KMS-11 (cell line): ENCODE measurements at regions not wholly inside any gene's neighbourhood (a gene's known extent, or its start where the extent isn't known, plus 50 kb on each side); places are given as distances from the start of the nearest gene placed in this dataset.

Source experiments
- H2AFZ ChIP-seq: fragments of 200-600 bp; sonication (generic); 2 replicates; pipeline ENCODE4 v1.6.1; 2016; ENCODE audit warnings: antibody characterized with exemption, mixed run types, low read depth
- H3K27ac ChIP-seq: fragments of 200-600 bp; sonication (generic); 2 replicates; pipeline ENCODE4 v1.6.1; 2016; ENCODE audit warnings: mild to moderate bottlenecking, mixed run types
- H3K27me3 ChIP-seq: fragments of 200-600 bp; sonication (generic); 2 replicates; pipeline ENCODE4 v1.6.1; 2017; ENCODE audit warnings: mild to moderate bottlenecking, low read depth, mixed run types, moderate library complexity; ENCODE audit not compliant: insufficient read depth
- H3K36me3 ChIP-seq: fragments of 200-600 bp; sonication (generic); 2 replicates; pipeline ENCODE4 v1.6.1; 2017; ENCODE audit warnings: mild to moderate bottlenecking, mixed run types; ENCODE audit not compliant: insufficient read depth
- H3K4me1 ChIP-seq: fragments of 200-600 bp; sonication (generic); 2 replicates; pipeline ENCODE4 v1.6.1; 2016; ENCODE audit warnings: mild to moderate bottlenecking, low read depth, mixed run types; ENCODE audit not compliant: poor library complexity, severe bottlenecking
- H3K4me2 ChIP-seq: fragments of 200-600 bp; sonication (generic); 2 replicates; pipeline ENCODE4 v1.7.0; 2016; ENCODE audit warnings: mild to moderate bottlenecking, mixed run types
- H3K4me3 ChIP-seq: fragments of 200-600 bp; sonication (generic); IDR thresholded peaks from 2 replicates; pipeline ENCODE4 v1.6.1; 2017; ENCODE audit warnings: low read depth, low read length, mixed read lengths; ENCODE audit not compliant: insufficient read depth
- H3K79me2 ChIP-seq: fragments of 200-600 bp; sonication (generic); 2 replicates; pipeline ENCODE4 v1.6.1; 2016; ENCODE audit warnings: low read depth, mixed run types; ENCODE audit not compliant: insufficient read depth
- H3K9ac ChIP-seq: fragments of 200-600 bp; sonication (generic); 2 replicates; pipeline ENCODE4 v1.6.1; 2016; ENCODE audit warnings: mild to moderate bottlenecking, mixed run types
- H4K20me1 ChIP-seq: fragments of 200-600 bp; sonication (generic); 2 replicates; pipeline ENCODE4 v1.6.1; 2016; ENCODE audit warnings: mild to moderate bottlenecking, mixed run types; ENCODE audit not compliant: insufficient read depth
- TF ChIP-seq, protein P1 (sequence below): fragments of 200-600 bp; sonication (generic); conservative IDR thresholded peaks from 2 replicates; pipeline ENCODE4 v1.6.1; 2017; ENCODE audit warnings: low read depth, mild to moderate bottlenecking, antibody characterized with exemption, low read length, moderate library complexity, mixed read lengths

DNA sequence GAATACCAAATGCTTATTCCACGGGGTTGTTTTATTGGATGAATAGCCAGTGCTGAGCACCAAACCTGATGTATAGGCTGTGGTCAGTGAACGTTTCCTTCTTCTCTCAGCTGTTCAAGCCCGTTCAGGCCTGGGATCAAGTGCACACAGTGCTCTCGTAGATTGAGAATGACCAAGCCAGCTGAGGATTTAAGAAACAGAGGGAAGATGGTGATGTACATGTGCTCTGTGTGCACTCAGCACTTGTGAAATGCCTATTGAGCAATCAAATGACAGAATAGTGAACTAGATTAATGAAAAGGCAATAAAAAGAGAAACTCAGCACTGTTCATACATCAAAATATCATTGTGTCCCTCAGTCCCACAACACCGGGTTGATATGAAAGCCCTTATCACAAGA, 302.5 kb downstream of the BMPER start:
- Histone ChIP-seq H2AFZ (no peak overlapping the region), H3K9ac (no peak overlapping the region), H4K20me1 (no peaks in the 10 kb centered on the region), H3K27ac (no peak overlapping the region), H3K4me2 (no peak overlapping the region), H3K4me1 (no peaks in the 10 kb centered on the region), H3K79me2 (no peaks in the 10 kb centered on the region), H3K36me3 (no peaks in the 10 kb centered on the region), H3K27me3 (no peaks in the 10 kb centered on the region), H3K4me3 (no peak overlapping the region)
- TF ChIP-seq, protein P1, sequence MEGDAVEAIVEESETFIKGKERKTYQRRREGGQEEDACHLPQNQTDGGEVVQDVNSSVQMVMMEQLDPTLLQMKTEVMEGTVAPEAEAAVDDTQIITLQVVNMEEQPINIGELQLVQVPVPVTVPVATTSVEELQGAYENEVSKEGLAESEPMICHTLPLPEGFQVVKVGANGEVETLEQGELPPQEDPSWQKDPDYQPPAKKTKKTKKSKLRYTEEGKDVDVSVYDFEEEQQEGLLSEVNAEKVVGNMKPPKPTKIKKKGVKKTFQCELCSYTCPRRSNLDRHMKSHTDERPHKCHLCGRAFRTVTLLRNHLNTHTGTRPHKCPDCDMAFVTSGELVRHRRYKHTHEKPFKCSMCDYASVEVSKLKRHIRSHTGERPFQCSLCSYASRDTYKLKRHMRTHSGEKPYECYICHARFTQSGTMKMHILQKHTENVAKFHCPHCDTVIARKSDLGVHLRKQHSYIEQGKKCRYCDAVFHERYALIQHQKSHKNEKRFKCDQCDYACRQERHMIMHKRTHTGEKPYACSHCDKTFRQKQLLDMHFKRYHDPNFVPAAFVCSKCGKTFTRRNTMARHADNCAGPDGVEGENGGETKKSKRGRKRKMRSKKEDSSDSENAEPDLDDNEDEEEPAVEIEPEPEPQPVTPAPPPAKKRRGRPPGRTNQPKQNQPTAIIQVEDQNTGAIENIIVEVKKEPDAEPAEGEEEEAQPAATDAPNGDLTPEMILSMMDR, result no peak

GRCh38 chr7:34208878-34209621, 303.7 kb downstream of the BMPER start:
- no peaks in the 10 kb centered on the region for H3K36me3 ChIP-seq
- H3K27me3 ChIP-seq, result no peaks in the 10 kb centered on the region
- H2AFZ ChIP-seq, result no peak overlapping the region
- no peaks in the 10 kb centered on the region for H4K20me1 ChIP-seq
- no peaks in the 10 kb centered on the region for H3K4me1 ChIP-seq
- TF ChIP-seq, protein P1, result no peak
- H3K27ac ChIP-seq, result no peak overlapping the region
- no peaks in the 10 kb centered on the region for H3K79me2 ChIP-seq
- H3K4me3 ChIP-seq, result no peak overlapping the region
- H3K9ac ChIP-seq, result no peak overlapping the region
- no peak overlapping the region for H3K4me2 ChIP-seq

GRCh38 chr7:34211018-34211417, 305.7 kb downstream of the BMPER start:
- Histone ChIP-seq H3K27me3 (no peaks in the 10 kb centered on the region), H3K4me1 (no peaks in the 10 kb centered on the region), H3K4me2 (no peak overlapping the region), H3K27ac (no peak overlapping the region), H3K36me3 (no peaks in the 10 kb centered on the region), H4K20me1 (no peaks in the 10 kb centered on the region), H3K4me3 (no peak overlapping the region), H3K79me2 (no peaks in the 10 kb centered on the region), H2AFZ (no peak overlapping the region), H3K9ac (no peak overlapping the region)
- TF ChIP-seq, protein P1, result no peak

GRCh38 chr7:34217972-34218371, 312.6 kb downstream of the BMPER start:
- Histone ChIP-seq H3K79me2 (no peaks in the 10 kb centered on the region), H3K27ac (no peak overlapping the region), H4K20me1 (no peaks in the 10 kb centered on the region), H3K4me2 (no peak overlapping the region), H3K9ac (no peak overlapping the region), H3K27me3 (no peaks in the 10 kb centered on the region), H3K36me3 (no peaks in the 10 kb centered on the region), H3K4me1 (no peaks in the 10 kb centered on the region), H3K4me3 (no peak overlapping the region), H2AFZ (no peak overlapping the region)
- TF ChIP-seq, protein P1, result no peak
